ENCODE measurements at regions not wholly inside any gene's neighbourhood (a gene's known extent, or its start where the extent isn't known, plus 50 kb on each side); places are given as distances from the start of the nearest gene placed in this dataset.
A peak's percentile ranks its signal among the peaks of the same experiment; 100 is the strongest.

DNA sequence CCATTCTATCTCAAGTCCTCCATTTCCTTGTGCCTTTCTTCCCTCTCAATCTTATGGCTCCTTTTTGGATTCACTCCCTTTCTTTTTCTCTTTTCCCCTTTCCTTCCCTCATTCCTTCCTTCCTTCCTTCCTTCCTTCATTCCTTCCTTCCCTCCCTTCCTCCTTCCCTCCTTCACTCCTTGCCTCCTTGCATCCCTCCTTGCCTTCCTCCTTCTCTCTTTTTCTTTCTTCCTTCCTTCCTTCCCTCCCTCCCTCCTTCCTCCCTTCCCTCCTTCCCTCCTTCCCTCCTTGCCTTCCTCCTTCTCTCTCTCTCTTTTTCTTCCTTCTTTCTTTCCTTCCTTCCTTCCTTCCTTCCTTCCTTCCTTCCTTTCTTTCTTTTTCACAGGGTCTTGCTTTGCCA lies 120.1 kb downstream of the SAMD9 start:
- TF ChIP-seq ZBTB17 (tag by site-specific recombination; IDR thresholded peaks at IDR 0.05) (no peak), ZNF366 (tag by site-specific recombination; conservative IDR thresholded peaks at IDR 0.05) (peak; percentile 96), ZBTB8A (tag by site-specific recombination; IDR thresholded peaks at IDR 0.05) (no peak), ZNF473 (tag by site-specific recombination; IDR thresholded peaks at IDR 0.05) (peak; percentile 54; the same call in 1 of the 2 replicates), TCF7L2 (IDR thresholded peaks at IDR 0.05; ENCODE audit: borderline replicate concordance, low read depth, low read length) (no peak)
- TF ChIP-seq, protein P1, sequence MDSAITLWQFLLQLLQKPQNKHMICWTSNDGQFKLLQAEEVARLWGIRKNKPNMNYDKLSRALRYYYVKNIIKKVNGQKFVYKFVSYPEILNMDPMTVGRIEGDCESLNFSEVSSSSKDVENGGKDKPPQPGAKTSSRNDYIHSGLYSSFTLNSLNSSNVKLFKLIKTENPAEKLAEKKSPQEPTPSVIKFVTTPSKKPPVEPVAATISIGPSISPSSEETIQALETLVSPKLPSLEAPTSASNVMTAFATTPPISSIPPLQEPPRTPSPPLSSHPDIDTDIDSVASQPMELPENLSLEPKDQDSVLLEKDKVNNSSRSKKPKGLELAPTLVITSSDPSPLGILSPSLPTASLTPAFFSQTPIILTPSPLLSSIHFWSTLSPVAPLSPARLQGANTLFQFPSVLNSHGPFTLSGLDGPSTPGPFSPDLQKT (IDR thresholded peaks at IDR 0.05; ENCODE audit: borderline replicate concordance, low read depth, low read length), result no peak
- Histone ChIP-seq H3K4me3 (ENCODE audit: low read depth, low read length) (no peak overlapping the region), H3K36me3 (ENCODE audit: control insufficient read depth in 2 of 2, insufficient read depth in 1 of 2, low read length in 2 of 2) (no peaks in the 10 kb centered on the region), H3K4me1 (ENCODE audit: control insufficient read depth, insufficient read depth, low read length) (no peaks in the 10 kb centered on the region), H3K9me3 (ENCODE audit: control insufficient read depth, insufficient read depth, low read depth, low read length) (no peaks in the 10 kb centered on the region), H3K27ac (ENCODE audit: extremely low read depth, low read depth, low read length) (no peak overlapping the region)
- ChIA-PET POLR2A (no interaction called here), CTCF (no interaction called here)

DNA sequence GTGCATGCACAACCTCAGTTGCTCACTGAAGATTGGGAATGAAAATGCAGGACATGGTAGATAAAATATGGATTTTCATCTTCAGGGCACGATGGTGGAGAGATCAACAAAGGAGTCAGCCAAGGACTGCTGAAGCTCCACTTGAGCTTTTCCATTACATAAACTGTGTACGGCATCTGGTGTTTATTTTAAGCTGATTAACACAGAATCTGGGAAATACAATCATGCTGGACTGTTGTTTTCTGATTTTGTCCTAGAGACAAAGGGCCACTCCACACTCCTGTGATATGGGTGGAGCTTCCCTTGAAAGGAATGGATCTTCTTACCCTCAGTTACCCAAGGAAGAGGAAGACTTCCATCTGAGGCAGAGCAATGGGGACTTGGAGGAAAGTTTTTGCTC lies 120.6 kb downstream of the SAMD9 start:
- TF ChIP-seq ZNF19 (tag by site-specific recombination; IDR thresholded peaks at IDR 0.05; ENCODE audit: low read depth) (no peak), ZNF174 (tag by site-specific recombination; IDR thresholded peaks at IDR 0.05) (no peak)
- TF ChIP-seq, protein P2, sequence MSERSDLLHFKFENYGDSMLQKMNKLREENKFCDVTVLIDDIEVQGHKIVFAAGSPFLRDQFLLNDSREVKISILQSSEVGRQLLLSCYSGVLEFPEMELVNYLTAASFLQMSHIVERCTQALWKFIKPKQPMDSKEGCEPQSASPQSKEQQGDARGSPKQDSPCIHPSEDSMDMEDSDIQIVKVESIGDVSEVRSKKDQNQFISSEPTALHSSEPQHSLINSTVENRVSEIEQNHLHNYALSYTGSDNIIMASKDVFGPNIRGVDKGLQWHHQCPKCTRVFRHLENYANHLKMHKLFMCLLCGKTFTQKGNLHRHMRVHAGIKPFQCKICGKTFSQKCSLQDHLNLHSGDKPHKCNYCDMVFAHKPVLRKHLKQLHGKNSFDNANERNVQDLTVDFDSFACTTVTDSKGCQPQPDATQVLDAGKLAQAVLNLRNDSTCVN (tag by site-specific recombination; optimal IDR thresholded peaks at IDR 0.05), result no peak
- Histone ChIP-seq H3K4me1 (ENCODE audit: control insufficient read depth, insufficient read depth, low read length) (no peaks in the 10 kb centered on the region), H3K4me3 (ENCODE audit: low read depth, low read length) (no peak overlapping the region), H3K27ac (ENCODE audit: extremely low read depth, low read depth, low read length) (no peak overlapping the region), H3K9me3 (ENCODE audit: control insufficient read depth, insufficient read depth, low read depth, low read length) (no peaks in the 10 kb centered on the region), H3K36me3 (ENCODE audit: control insufficient read depth in 2 of 2, insufficient read depth in 1 of 2, low read length in 2 of 2) (no peaks in the 10 kb centered on the region)
- ChIA-PET POLR2A (no interaction called here), CTCF (no interaction called here)

DNA sequence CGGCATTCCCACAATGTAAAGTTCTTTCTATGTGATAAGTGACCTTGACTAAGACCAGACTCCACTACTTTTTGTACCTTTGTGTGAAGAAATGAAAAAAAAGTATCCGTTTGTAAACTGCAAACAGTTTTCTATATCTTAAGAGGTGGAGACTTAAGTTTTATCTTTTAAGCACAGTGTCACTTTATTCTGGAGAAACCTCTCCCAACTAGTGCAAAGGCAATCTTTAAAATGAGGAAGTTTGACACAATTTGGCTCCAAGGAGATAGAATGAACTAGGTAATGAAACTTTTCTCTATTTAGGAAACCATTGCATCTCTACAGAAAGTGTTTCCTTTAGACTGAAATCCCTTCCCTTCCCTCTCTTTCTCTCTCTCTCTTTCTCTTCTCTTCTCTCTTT lies 122.9 kb downstream of the SAMD9 start:
- TF ChIP-seq, protein P3, sequence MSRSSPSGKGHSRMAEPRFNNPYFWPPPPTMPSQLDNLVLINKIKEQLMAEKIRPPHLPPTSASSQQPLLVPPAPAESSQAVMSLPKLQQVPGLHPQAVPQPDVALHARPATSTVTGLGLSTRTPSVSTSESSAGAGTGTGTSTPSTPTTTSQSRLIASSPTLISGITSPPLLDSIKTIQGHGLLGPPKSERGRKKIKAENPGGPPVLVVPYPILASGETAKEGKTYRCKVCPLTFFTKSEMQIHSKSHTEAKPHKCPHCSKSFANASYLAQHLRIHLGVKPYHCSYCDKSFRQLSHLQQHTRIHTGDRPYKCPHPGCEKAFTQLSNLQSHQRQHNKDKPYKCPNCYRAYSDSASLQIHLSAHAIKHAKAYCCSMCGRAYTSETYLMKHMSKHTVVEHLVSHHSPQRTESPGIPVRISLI (tag by site-specific recombination; IDR thresholded peaks at IDR 0.05), result no peak
- TF ChIP-seq ZSCAN16 (tag by site-specific recombination; IDR thresholded peaks at IDR 0.05) (no peak), ZBTB1 (tag by site-specific recombination; IDR thresholded peaks at IDR 0.05) (no peak), ZNF560 (tag by site-specific recombination; IDR thresholded peaks at IDR 0.05; ENCODE audit: borderline replicate concordance) (no peak), ZFP3 (tag by site-specific recombination; IDR thresholded peaks at IDR 0.05; ENCODE audit: low read depth) (no peak), ZNF350 (tag by site-specific recombination; IDR thresholded peaks at IDR 0.05) (no peak)
- ChIA-PET CTCF (interaction anchor here (1.2 kb wide), 1 partner anchor 11 kb away, joined by 10 read pairs; no protein-coding TSS in a partner anchor), POLR2A (no interaction called here)

DNA sequence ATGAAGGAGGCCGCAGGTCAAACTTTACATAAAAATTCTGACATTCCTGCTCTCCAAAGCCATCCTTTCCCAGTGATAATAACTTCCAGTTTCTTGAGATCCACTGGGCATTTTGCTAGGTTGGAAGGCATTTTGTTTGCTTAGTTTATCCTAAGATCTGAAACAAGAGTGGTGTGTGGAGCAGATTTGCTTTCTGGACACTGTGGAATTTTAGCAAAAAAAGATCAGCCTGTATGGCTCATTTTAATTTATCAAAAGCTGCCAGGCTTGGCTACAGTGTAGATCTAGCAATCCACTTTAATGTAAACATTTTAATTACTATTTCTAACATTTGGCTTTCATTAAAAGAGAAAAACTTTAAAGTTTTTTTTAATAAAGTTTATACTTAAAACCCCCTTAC lies 124.8 kb downstream of the SAMD9 start:
- Histone ChIP-seq H3K36me3 (ENCODE audit: control insufficient read depth in 2 of 2, insufficient read depth in 1 of 2, low read length in 2 of 2) (no peaks in the 10 kb centered on the region), H3K4me3 (ENCODE audit: low read depth, low read length) (no peak overlapping the region), H3K9me3 (ENCODE audit: control insufficient read depth, insufficient read depth, low read depth, low read length) (no peaks in the 10 kb centered on the region), H3K4me1 (ENCODE audit: control insufficient read depth, insufficient read depth, low read length) (no peaks in the 10 kb centered on the region), H3K27ac (ENCODE audit: extremely low read depth, low read depth, low read length) (no peak overlapping the region)
- ChIA-PET POLR2A (no interaction called here), CTCF (no interaction called here)
- TF ChIP-seq ZNF292 (tag by site-specific recombination; IDR thresholded peaks at IDR 0.05; ENCODE audit: borderline replicate concordance, low read depth) (no peak), ZNF510 (tag by site-specific recombination; IDR thresholded peaks at IDR 0.05; ENCODE audit: insufficient replicate concordance) (no peak), YY2 (tag by site-specific recombination; IDR thresholded peaks at IDR 0.05) (no peak), MYNN (tag by site-specific recombination; IDR thresholded peaks at IDR 0.05; ENCODE audit: borderline replicate concordance) (no peak), ZBTB1 (tag by site-specific recombination; IDR thresholded peaks at IDR 0.05) (no peak), ZNF677 (tag by site-specific recombination; IDR thresholded peaks at IDR 0.05) (no peak), ZBTB21 (tag by site-specific recombination; IDR thresholded peaks at IDR 0.05) (no peak), BCL11A (tag by site-specific recombination; IDR thresholded peaks at IDR 0.05; ENCODE audit: low read depth) (no peak)
- TF ChIP-seq, protein P4, sequence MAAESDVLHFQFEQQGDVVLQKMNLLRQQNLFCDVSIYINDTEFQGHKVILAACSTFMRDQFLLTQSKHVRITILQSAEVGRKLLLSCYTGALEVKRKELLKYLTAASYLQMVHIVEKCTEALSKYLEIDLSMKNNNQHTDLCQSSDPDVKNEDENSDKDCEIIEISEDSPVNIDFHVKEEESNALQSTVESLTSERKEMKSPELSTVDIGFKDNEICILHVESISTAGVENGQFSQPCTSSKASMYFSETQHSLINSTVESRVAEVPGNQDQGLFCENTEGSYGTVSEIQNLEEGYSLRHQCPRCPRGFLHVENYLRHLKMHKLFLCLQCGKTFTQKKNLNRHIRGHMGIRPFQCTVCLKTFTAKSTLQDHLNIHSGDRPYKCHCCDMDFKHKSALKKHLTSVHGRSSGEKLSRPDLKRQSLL (tag by site-specific recombination; IDR thresholded peaks at IDR 0.05), result no peak
- TF ChIP-seq, protein P5, sequence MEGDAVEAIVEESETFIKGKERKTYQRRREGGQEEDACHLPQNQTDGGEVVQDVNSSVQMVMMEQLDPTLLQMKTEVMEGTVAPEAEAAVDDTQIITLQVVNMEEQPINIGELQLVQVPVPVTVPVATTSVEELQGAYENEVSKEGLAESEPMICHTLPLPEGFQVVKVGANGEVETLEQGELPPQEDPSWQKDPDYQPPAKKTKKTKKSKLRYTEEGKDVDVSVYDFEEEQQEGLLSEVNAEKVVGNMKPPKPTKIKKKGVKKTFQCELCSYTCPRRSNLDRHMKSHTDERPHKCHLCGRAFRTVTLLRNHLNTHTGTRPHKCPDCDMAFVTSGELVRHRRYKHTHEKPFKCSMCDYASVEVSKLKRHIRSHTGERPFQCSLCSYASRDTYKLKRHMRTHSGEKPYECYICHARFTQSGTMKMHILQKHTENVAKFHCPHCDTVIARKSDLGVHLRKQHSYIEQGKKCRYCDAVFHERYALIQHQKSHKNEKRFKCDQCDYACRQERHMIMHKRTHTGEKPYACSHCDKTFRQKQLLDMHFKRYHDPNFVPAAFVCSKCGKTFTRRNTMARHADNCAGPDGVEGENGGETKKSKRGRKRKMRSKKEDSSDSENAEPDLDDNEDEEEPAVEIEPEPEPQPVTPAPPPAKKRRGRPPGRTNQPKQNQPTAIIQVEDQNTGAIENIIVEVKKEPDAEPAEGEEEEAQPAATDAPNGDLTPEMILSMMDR (tag by site-specific recombination; IDR thresholded peaks at IDR 0.05), result no peak

More for the DNA sequence above, 122.9 kb downstream of the SAMD9 start:
- H3K36me3 ChIP-seq (ENCODE audit: control insufficient read depth in 2 of 2, insufficient read depth in 1 of 2, low read length in 2 of 2), result no peaks in the 10 kb centered on the region
- no peaks in the 10 kb centered on the region for H3K9me3 ChIP-seq (ENCODE audit: control insufficient read depth, insufficient read depth, low read depth, low read length)
- no peaks in the 10 kb centered on the region for H3K4me1 ChIP-seq (ENCODE audit: control insufficient read depth, insufficient read depth, low read length)
- no peak overlapping the region for H3K4me3 ChIP-seq (ENCODE audit: low read depth, low read length)
- H3K27ac ChIP-seq (ENCODE audit: extremely low read depth, low read depth, low read length), result no peak overlapping the region
